GM12878 (cell line): ENCODE measurements at regions not wholly inside any gene's neighbourhood (a gene's known extent, or its start where the extent isn't known, plus 50 kb on each side); places are given as distances from the start of the nearest gene placed in this dataset.

Experiments used
- ATAC-seq: fragments of 200-7000 bp; cut with Tn5 transposase; 3 replicates; pipeline ENCODE4 v1.9.1; 2020; ENCODE audit warnings: mild to moderate bottlenecking, moderate library complexity
- BruUV-seq: library from RNA; stranded (reverse); fragments of 400-500 nt; replicated peaks from 2 replicates; lab custom pipeline; 2021; lab: Mats Ljungman, UMichigan
- CTCF ChIA-PET: fragments of 300-600 bp; sonication (Branson Sonifier 250); formaldehyde crosslinking; extraction: SDS; loops from one replicate; lab custom pipeline; 2021; ENCODE audit warnings: inconsistent platforms; lab: Yijun Ruan, JAX
- POLR2A ChIA-PET: fragments of 350-600 bp; formaldehyde crosslinking; extraction: SDS; loops from one replicate; lab custom pipeline; 2021; ENCODE audit warnings: inconsistent platforms; lab: Charles Lee
- RAD21 ChIA-PET: fragments of 300-600 bp; sonication (Branson Sonifier 250); formaldehyde crosslinking; loops from one replicate; lab custom pipeline; 2023; ENCODE audit warnings: antibody characterized with exemption; ENCODE audit not compliant: unreplicated experiment; lab: Charles Lee
- SMC1A ChIA-PET: fragments of 300-600 bp; sonication (Branson Sonifier 250); formaldehyde crosslinking; loops from one replicate; lab custom pipeline; 2023; ENCODE audit not compliant: unreplicated experiment, uncharacterized antibody; lab: Charles Lee
- DNase-seq: peaks from one replicate; pipeline ENCODE4 v3.0.0-alpha.2; 2011; ENCODE audit warnings: low read depth, low spot score
- FAIRE-seq: peaks from 3 replicates; lab custom pipeline; 2011; peaks lifted over from hg19 to GRCh38; lab: Jason Lieb, UNC
- H2AFZ ChIP-seq: 2 replicates; pipeline ENCODE4 v1.6.0; 2011; ENCODE audit warnings: low read depth, low read length, control low read depth; ENCODE audit not compliant: control insufficient read depth
- H3K27ac ChIP-seq: 2 replicates; pipeline ENCODE4 v1.5.1; 2011; ENCODE audit warnings: control low read depth; ENCODE audit not compliant: control insufficient read depth, insufficient read depth
- H3K27me3 ChIP-seq, 2 experiments: replicated peaks in 1 of 2; 2 replicates each; pipeline versions ENCODE4 v1.6.0 to v1.6.1; 2011; ENCODE audit warnings: low read length in 1 of 2; ENCODE audit not compliant: control insufficient read depth in 2 of 2, insufficient read depth in 2 of 2
- H3K36me3 ChIP-seq, 2 experiments: 2 replicates each; pipeline ENCODE4 v1.5.1; 2011; ENCODE audit warnings: low read length in 1 of 2; ENCODE audit not compliant: control insufficient read depth in 2 of 2, insufficient read depth in 2 of 2
- H3K4me1 ChIP-seq: 2 replicates; pipeline ENCODE4 v1.6.1; 2011; ENCODE audit warnings: mild to moderate bottlenecking, low read length, moderate library complexity, mixed read lengths; ENCODE audit not compliant: control insufficient read depth, insufficient read depth
- H3K4me2 ChIP-seq: 2 replicates; pipeline ENCODE4 v1.6.0; 2011; ENCODE audit warnings: control low read depth; ENCODE audit not compliant: control insufficient read depth, insufficient read depth
- H3K4me3 ChIP-seq: fragments of 200-600 bp; sonication (generic); 2 replicates; pipeline ENCODE4 v1.5.1; 2016
- H3K79me2 ChIP-seq: 2 replicates; pipeline ENCODE4 v1.6.0; 2011; ENCODE audit warnings: low read length; ENCODE audit not compliant: control insufficient read depth, insufficient read depth
- H3K9ac ChIP-seq: 2 replicates; pipeline ENCODE4 v1.8.0; 2011; ENCODE audit warnings: low read length, control low read depth, mixed read lengths; ENCODE audit not compliant: control insufficient read depth, insufficient read depth
- H3K9me3 ChIP-seq: replicated peaks from 3 replicates; pipeline ENCODE4 v1.5.1; 2011; ENCODE audit warnings: mild to moderate bottlenecking, low read length; ENCODE audit not compliant: control insufficient read depth, insufficient read depth
- H4K20me1 ChIP-seq: 2 replicates; pipeline ENCODE4 v1.6.0; 2011; ENCODE audit not compliant: control insufficient read depth, insufficient read depth
- CBFB ChIP-seq: IDR thresholded peaks from 2 replicates; pipeline ENCODE4 v1.6.1; 2016; ENCODE audit warnings: antibody characterized with exemption, low read depth
- CHD4 ChIP-seq: fragments of 200-600 bp; sonication (generic); IDR thresholded peaks from 2 replicates; pipeline ENCODE4 v1.6.1; 2016; ENCODE audit warnings: mild to moderate bottlenecking
- E4F1 ChIP-seq: fragments of 450-650 bp; IDR thresholded peaks from 2 replicates; pipeline ENCODE4 v1.6.1; 2018; ENCODE audit warnings: borderline replicate concordance, mild to moderate bottlenecking; ENCODE audit not compliant: partially characterized antibody
- GATAD2B ChIP-seq: fragments of 450-650 bp; conservative IDR thresholded peaks from 2 replicates; pipeline ENCODE4 v1.6.1; 2017; ENCODE audit warnings: low read depth, mild to moderate bottlenecking, moderate library complexity
- NFIC ChIP-seq: IDR thresholded peaks from 2 replicates; pipeline ENCODE4 v1.6.1; 2012; ENCODE audit warnings: low read depth, mild to moderate bottlenecking, inconsistent platforms, low read length, moderate library complexity
- NR2C2 ChIP-seq: IDR thresholded peaks from 2 replicates; pipeline ENCODE4 v1.6.1; 2011; ENCODE audit warnings: borderline replicate concordance, low read depth; ENCODE audit not compliant: control insufficient read depth, insufficient read length
- NR2F1 ChIP-seq: fragments of 450-650 bp; conservative IDR thresholded peaks from 2 replicates; pipeline ENCODE4 v1.6.1; 2017; ENCODE audit warnings: mild to moderate bottlenecking
- RB1 ChIP-seq: fragments of 450-650 bp; formaldehyde crosslinking; IDR thresholded peaks from 2 replicates; pipeline ENCODE4 v1.6.1; 2017; ENCODE audit warnings: mild to moderate bottlenecking, borderline replicate concordance
- RFX5 ChIP-seq: IDR thresholded peaks from 2 replicates; pipeline ENCODE4 v1.6.1; 2011; ENCODE audit warnings: low read depth, low read length, improper control_type of control experiment
- SPI1 ChIP-seq: IDR thresholded peaks from 2 replicates; pipeline ENCODE4 v1.6.1; 2011; ENCODE audit warnings: low read depth, mild to moderate bottlenecking, low read length, moderate library complexity, borderline replicate concordance; ENCODE audit not compliant: insufficient read depth
- TARDBP ChIP-seq: IDR thresholded peaks from 2 replicates; pipeline ENCODE4 v1.6.1; 2016; ENCODE audit warnings: borderline replicate concordance
- TBL1XR1 ChIP-seq: IDR thresholded peaks from 2 replicates; pipeline ENCODE4 v1.6.1; 2012; ENCODE audit warnings: low read depth, low read length, improper control_type of control experiment
- ZNF622 ChIP-seq: fragments of 450-650 bp; IDR thresholded peaks from 2 replicates; pipeline ENCODE4 v1.6.1; 2017; ENCODE audit warnings: mild to moderate bottlenecking, inconsistent platforms
- WGBS: methylation state at CpG from one replicate; pipeline ENCODE4 v1.1.6; 2016; ENCODE audit warnings: low lambda C conversion rate; ENCODE audit not compliant: insufficient replicate concordance, insufficient coverage; ENCODE audit errors: missing lambda C conversion rate; 5-methylcytosine and 5-hydroxymethylcytosine counted together
- in situ Hi-C: fragments of 300-500 bp; cut with MboI; formaldehyde crosslinking; loops from 9 replicates; pipeline ENCODE4 v1.14.3; 2018; ENCODE audit warnings: mixed read lengths
- intact Hi-C: fragments of 100-400 bp; cut with micrococcal nuclease; formaldehyde crosslinking; loops from one replicate; pipeline ENCODE4 v1.14.2; 2022; ENCODE audit not compliant: unreplicated experiment
- TF ChIP-seq, protein P1 (sequence below): fragments of 450-650 bp; IDR thresholded peaks from 2 replicates; pipeline ENCODE4 v1.6.1; 2017; ENCODE audit warnings: low read depth, mild to moderate bottlenecking, moderate library complexity
- TF ChIP-seq, protein P2 (sequence below): fragments of 450-650 bp; IDR thresholded peaks from 2 replicates; pipeline ENCODE4 v1.6.1; 2018; ENCODE audit warnings: mild to moderate bottlenecking, low read depth, moderate library complexity; ENCODE audit not compliant: partially characterized antibody
- TF ChIP-seq, protein P3 (sequence below): IDR thresholded peaks from 2 replicates; pipeline ENCODE4 v1.6.1; 2012; ENCODE audit warnings: low read depth, low read length, improper control_type of control experiment

GRCh38 chr17:53313746-53314145, 509.0 kb upstream of the KIF2B start:
- ChIA-PET CTCF (no interaction called here), POLR2A (no interaction called here)
- no TSS peak for BruUV-seq
- no peaks in the 10 kb centered on the region for H4K20me1 ChIP-seq
- TF ChIP-seq CHD4 (no peak), RB1 (no peak), NFIC (no peak), TARDBP (no peak), SPI1 (no peak), NR2C2 (no peak), ZNF622 (no peak), NR2F1 (no peak), CBFB (no peak), TBL1XR1 (no peak), GATAD2B (no peak), RFX5 (no peak), E4F1 (no peak)
- TF ChIP-seq, protein P1, sequence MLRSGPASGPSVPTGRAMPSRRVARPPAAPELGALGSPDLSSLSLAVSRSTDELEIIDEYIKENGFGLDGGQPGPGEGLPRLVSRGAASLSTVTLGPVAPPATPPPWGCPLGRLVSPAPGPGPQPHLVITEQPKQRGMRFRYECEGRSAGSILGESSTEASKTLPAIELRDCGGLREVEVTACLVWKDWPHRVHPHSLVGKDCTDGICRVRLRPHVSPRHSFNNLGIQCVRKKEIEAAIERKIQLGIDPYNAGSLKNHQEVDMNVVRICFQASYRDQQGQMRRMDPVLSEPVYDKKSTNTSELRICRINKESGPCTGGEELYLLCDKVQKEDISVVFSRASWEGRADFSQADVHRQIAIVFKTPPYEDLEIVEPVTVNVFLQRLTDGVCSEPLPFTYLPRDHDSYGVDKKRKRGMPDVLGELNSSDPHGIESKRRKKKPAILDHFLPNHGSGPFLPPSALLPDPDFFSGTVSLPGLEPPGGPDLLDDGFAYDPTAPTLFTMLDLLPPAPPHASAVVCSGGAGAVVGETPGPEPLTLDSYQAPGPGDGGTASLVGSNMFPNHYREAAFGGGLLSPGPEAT, result no peak
- TF ChIP-seq, protein P2, sequence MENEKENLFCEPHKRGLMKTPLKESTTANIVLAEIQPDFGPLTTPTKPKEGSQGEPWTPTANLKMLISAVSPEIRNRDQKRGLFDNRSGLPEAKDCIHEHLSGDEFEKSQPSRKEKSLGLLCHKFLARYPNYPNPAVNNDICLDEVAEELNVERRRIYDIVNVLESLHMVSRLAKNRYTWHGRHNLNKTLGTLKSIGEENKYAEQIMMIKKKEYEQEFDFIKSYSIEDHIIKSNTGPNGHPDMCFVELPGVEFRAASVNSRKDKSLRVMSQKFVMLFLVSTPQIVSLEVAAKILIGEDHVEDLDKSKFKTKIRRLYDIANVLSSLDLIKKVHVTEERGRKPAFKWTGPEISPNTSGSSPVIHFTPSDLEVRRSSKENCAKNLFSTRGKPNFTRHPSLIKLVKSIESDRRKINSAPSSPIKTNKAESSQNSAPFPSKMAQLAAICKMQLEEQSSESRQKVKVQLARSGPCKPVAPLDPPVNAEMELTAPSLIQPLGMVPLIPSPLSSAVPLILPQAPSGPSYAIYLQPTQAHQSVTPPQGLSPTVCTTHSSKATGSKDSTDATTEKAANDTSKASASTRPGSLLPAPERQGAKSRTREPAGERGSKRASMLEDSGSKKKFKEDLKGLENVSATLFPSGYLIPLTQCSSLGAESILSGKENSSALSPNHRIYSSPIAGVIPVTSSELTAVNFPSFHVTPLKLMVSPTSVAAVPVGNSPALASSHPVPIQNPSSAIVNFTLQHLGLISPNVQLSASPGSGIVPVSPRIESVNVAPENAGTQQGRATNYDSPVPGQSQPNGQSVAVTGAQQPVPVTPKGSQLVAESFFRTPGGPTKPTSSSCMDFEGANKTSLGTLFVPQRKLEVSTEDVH, result no peak
- TF ChIP-seq, protein P3, sequence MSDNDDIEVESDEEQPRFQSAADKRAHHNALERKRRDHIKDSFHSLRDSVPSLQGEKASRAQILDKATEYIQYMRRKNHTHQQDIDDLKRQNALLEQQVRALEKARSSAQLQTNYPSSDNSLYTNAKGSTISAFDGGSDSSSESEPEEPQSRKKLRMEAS, result no peak
- TF ChIP-seq, all 136 proteins: peak for 0
- RAD21 ChIA-PET, result no interaction called here
- no peaks in the 10 kb centered on the region for H3K9me3 ChIP-seq
- no peak overlapping the region for H3K9ac ChIP-seq
- no peak overlapping the region for H2AFZ ChIP-seq
- H3K4me1 ChIP-seq, result no peaks in the 10 kb centered on the region
- FAIRE-seq (no peak), DNase-seq (no peak), ATAC-seq (no peak)
- intact Hi-C loops, result no loop called here
- in situ Hi-C loops, result no loop called here
- H3K4me3 ChIP-seq, result no peak overlapping the region
- no peaks in the 10 kb centered on the region for H3K36me3 ChIP-seq
- SMC1A ChIA-PET, result no interaction called here
- WGBS, result 11% methylated on average over 2 of the region's 2 CpGs
- no peak overlapping the region for H3K27ac ChIP-seq
- no peaks in the 10 kb centered on the region for H3K79me2 ChIP-seq
- H3K4me2 ChIP-seq, result no peak overlapping the region
- H3K27me3 ChIP-seq, result no peaks in the 10 kb centered on the region
